Middle frontal gyrus (tissue), 1 donor: ENCODE measurements at regions not wholly inside any gene's neighbourhood (a gene's known extent, or its start where the extent isn't known, plus 50 kb on each side); places are given as distances from the start of the nearest gene placed in this dataset.

Source experiments
- DNase-seq: peaks from one replicate; pipeline ENCODE4 v3.0.0-alpha.2; 2015; ENCODE audit warnings: low spot score; ENCODE audit errors: extremely low spot score

- DNase-seq = no peak
Observed at GRCh38 chr15:62821384-62822131, 221.0 kb upstream of the TPM1 start.

- no peak for DNase-seq
Observed at GRCh38 chr15:62822228-62822627, 220.3 kb upstream of the TPM1 start.

GRCh38 chr15:62823561-62823960 is 219.0 kb upstream of the TPM1 start:
- no peak for DNase-seq

- no peak for DNase-seq
Observed at GRCh38 chr15:62824111-62825015, 218.2 kb upstream of the TPM1 start.

GRCh38 chr15:62825191-62825590 is 217.4 kb upstream of the TPM1 start:
- DNase-seq = no peak

- DNase-seq = no peak
Observed at GRCh38 chr15:62826561-62826960, 216.0 kb upstream of the TPM1 start.

- no peak for DNase-seq
Observed at GRCh38 chr15:62828364-62828763, 214.2 kb upstream of the TPM1 start.

GRCh38 chr15:62832231-62832630 is 210.3 kb upstream of the TPM1 start:
- DNase-seq = no peak

GRCh38 chr15:62833646-62834045 is 208.9 kb upstream of the TPM1 start:
- no peak for DNase-seq

- no peak for DNase-seq
Observed at GRCh38 chr15:62834686-62835329, 207.7 kb upstream of the TPM1 start.

GRCh38 chr15:62835351-62835750 is 207.2 kb upstream of the TPM1 start:
- DNase-seq = no peak

GRCh38 chr15:62835762-62836161 is 206.8 kb upstream of the TPM1 start:
- no peak for DNase-seq

GRCh38 chr15:62840526-62841268 is 201.8 kb upstream of the TPM1 start:
- no peak for DNase-seq

- DNase-seq = no peak
Observed at GRCh38 chr15:62841269-62841628, 201.3 kb upstream of the TPM1 start.

- no peak for DNase-seq
Observed at GRCh38 chr15:62841891-62842559, 200.5 kb upstream of the TPM1 start.

GRCh38 chr15:62843311-62843710 is 199.2 kb upstream of the TPM1 start:
- no peak for DNase-seq

- no peak for DNase-seq
Observed at GRCh38 chr15:62844564-62845240, 197.8 kb upstream of the TPM1 start.

- DNase-seq = no peak
Observed at GRCh38 chr15:62845241-62846126, 197.1 kb upstream of the TPM1 start.

- no peak for DNase-seq
Observed at GRCh38 chr15:62846131-62846804, 196.3 kb upstream of the TPM1 start.
